ENCODE measurements at regions not wholly inside any gene's neighbourhood (a gene's known extent, or its start where the extent isn't known, plus 50 kb on each side); places are given as distances from the start of the nearest gene placed in this dataset.

DNA sequence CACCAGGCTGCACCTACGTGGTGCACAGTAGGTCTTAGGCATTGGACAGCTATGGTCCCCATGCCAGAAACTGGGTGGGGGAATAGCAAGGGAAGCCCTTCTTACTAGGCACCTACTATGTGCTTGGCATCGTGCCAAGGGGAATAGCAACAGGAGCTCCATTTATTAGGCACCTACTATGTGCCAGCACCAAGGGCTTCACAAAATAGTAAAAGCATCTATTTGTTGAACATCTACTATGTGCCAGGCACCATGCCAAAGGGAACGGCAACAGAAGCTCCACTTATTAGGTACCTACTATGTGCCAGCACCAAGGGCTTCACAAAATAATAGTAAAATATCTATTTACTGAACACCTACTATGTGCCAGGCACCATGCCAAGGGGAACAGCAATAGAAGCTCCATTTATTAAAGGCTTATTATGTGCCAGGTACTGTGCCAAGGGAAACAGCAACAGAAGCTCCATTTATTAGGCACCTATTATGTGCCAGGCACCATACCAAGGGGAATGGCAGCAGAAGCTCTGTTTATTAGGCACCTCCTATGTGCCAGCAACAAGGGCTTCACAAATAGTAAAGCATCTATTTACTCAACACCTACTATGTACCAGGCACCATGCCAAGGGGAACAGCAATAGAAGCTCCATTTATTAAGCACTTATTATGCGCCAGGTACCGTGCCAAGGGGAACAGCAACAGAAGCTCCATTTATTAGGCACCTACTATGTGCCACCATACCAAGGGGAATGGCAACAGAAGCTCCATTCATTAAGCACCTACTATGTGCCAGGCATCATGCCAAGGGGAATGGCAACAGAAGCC lies 108.5 kb downstream of the PTPRS start:
- TF ChIP-seq, protein P1, sequence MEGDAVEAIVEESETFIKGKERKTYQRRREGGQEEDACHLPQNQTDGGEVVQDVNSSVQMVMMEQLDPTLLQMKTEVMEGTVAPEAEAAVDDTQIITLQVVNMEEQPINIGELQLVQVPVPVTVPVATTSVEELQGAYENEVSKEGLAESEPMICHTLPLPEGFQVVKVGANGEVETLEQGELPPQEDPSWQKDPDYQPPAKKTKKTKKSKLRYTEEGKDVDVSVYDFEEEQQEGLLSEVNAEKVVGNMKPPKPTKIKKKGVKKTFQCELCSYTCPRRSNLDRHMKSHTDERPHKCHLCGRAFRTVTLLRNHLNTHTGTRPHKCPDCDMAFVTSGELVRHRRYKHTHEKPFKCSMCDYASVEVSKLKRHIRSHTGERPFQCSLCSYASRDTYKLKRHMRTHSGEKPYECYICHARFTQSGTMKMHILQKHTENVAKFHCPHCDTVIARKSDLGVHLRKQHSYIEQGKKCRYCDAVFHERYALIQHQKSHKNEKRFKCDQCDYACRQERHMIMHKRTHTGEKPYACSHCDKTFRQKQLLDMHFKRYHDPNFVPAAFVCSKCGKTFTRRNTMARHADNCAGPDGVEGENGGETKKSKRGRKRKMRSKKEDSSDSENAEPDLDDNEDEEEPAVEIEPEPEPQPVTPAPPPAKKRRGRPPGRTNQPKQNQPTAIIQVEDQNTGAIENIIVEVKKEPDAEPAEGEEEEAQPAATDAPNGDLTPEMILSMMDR (IDR thresholded peaks at IDR 0.05), result no peak
- no peak overlapping the region for H3K4me3 Mint-ChIP-seq
- H3K27me3 Mint-ChIP-seq (ENCODE audit: insufficient read depth), result no peaks in the 10 kb centered on the region
- H3K4me1 Mint-ChIP-seq (ENCODE audit: low read depth), result no peaks in the 10 kb centered on the region
- H3K9me3 Mint-ChIP-seq, result no peaks in the 10 kb centered on the region
- DNase-seq, result no peak
- H3K27ac Mint-ChIP-seq, result no peak overlapping the region
- peaks cover 10% of the 10 kb centered on the region; the same call in 1 of the 2 replicates for H3K36me3 Mint-ChIP-seq (ENCODE audit: low read depth)

DNA sequence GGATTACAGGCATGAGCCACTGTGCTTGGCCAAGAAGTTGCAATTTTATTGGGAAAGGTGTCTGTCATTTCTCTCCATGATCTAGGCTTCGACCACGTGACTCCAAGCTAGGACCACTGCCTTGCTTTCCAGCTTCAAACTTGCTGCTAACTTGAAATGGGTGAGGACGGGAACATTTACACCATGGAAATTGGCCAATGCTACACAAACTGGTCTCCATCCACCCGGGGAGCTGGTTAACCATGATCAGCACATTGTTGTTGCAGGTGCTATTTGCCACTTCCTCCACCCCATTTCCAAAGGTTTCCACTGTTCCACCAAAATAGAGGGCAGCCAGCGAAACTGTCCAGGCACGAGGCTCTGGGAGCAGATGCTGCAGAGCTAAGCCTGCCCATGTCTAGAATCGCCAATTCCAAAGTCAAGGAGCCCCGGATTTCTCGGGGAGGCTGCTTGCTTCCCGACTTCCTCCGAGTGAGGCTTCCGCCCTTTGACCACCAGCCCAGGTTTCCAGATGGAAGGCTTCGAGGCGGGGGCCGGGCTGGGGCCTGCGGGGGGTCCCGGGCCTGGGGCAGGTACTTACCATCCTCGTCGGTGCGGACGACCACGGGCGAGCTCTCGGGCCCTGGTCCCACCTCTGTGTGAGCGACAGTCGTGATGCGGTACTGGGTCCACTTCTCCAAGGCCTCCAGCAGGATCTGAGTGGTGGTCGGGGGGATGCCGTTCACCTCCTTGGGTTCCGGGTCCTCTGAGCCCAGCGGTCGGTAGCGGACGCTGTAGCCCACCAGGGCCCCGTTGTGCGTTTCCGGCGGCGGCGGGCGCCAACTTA lies 109.7 kb downstream of the PTPRS start:
- H3K27me3 Mint-ChIP-seq (ENCODE audit: insufficient read depth), result no peaks in the 10 kb centered on the region
- H3K9me3 Mint-ChIP-seq, result no peaks in the 10 kb centered on the region
- peaks cover 5% of the 10 kb centered on the region; the same call in 1 of the 2 replicates for H3K36me3 Mint-ChIP-seq (ENCODE audit: low read depth)
- no peak overlapping the region for H3K4me3 Mint-ChIP-seq
- no peaks in the 10 kb centered on the region for H3K4me1 Mint-ChIP-seq (ENCODE audit: low read depth)
- DNase-seq, result no peak
- TF ChIP-seq, protein P1 (IDR thresholded peaks at IDR 0.05), result no peak
- H3K27ac Mint-ChIP-seq, result no peak overlapping the region

DNA sequence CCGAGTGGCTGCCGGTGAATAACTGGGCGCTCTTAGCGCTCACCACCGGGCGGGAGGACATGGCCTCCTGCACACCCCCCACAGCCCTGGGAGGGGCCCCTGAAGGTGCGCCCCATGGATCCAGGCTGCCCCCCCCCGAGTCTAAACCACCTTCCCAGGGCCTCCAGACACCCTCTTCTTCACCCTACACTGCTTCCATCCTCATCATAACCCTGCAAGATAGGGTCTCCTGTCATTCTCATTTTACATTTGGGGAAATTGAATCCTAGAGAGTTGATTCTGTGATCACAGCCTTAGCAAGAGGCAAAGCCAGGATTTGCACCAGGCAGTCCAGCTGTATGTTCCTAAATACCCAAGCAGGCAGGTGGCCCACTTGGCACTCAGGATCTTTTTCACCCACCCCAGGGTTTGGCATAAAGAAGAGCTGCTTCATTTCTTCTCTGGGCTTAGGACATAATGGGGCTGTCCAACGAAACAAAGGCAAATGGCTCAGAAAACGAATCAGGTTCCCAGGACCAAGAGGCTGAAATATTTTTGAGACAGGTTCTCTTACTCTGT lies 110.8 kb downstream of the PTPRS start:
- Mint-ChIP-seq H3K27ac (no peak overlapping the region), H3K9me3 (no peaks in the 10 kb centered on the region), H3K27me3 (ENCODE audit: insufficient read depth) (no peaks in the 10 kb centered on the region), H3K4me3 (no peak overlapping the region), H3K4me1 (ENCODE audit: low read depth) (no peaks in the 10 kb centered on the region), H3K36me3 (ENCODE audit: low read depth) (peaks cover 5% of the 10 kb centered on the region; the same call in 1 of the 2 replicates)
- DNase-seq, result no peak
- TF ChIP-seq, protein P1 (IDR thresholded peaks at IDR 0.05), result no peak

DNA sequence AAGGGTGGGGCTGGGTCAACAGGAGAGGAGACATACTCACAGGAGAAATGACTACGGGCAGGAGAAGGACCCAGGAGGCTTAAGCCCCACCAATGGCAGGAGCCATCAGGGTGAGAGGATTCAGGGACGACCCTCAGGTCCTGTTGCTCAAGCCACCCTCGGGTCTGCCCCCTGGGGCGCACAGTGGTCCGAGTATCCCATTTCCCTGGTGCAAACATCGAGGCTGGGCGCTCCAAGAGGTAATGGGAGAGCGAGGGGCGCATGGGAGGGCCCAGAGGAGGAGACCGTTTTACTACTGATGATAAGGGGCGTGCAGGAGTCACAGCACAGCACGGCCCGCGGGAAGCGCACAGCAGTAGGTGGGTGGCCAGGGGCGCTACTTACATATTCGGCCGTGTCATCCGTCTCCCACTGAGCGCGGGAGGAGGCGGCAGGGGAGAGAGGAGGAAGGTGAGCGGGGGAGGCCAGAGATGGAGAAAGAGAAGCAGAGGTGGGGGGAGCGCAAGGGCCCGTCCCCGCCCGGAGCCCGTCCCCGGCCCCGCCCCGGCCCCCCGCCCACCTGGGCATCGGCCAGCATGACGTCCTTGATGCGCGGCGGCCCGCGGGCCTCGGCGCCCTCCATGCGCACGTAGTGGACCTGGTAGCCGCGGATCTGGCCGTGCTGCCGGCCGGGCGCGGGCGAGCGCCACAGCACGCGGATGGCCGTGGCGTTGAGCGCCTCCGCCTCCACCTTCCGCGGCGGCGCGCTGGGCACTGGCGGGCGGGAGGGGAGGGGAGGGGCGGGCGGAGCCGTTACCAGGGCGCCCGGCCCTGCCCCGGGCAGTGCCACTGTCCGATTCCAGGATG lies 111.5 kb downstream of the PTPRS start:
- no peak overlapping the region for H3K4me3 Mint-ChIP-seq
- H3K36me3 Mint-ChIP-seq (ENCODE audit: low read depth), result peaks cover 5% of the 10 kb centered on the region; the same call in 1 of the 2 replicates
- no peaks in the 10 kb centered on the region for H3K9me3 Mint-ChIP-seq
- no peaks in the 10 kb centered on the region for H3K4me1 Mint-ChIP-seq (ENCODE audit: low read depth)
- no peak overlapping the region for H3K27ac Mint-ChIP-seq
- H3K27me3 Mint-ChIP-seq (ENCODE audit: insufficient read depth), result no peaks in the 10 kb centered on the region
- TF ChIP-seq, protein P1 (IDR thresholded peaks at IDR 0.05), result no peak
- no peak for DNase-seq

DNA sequence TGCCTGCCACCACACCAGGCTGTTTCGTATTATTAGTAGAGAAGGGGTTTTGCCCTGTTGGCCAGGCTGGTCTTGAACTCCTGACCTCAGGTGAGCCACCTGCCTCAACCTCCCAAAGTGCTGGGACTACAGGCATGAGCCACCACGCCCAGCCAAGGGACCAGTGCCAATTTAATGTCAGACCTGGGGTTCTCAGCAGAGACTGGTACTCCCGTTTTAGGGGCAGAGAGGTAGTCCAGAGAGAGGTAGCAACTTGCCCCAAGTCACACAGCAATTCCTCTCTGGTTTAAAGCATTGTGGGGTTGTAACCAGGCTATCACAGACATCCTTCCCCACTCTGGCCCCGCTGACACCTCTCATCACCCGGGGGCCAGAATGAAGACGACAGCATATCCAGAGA lies 112.1 kb downstream of the PTPRS start:
- TF ChIP-seq, protein P1 (IDR thresholded peaks at IDR 0.05), result no peak
- H3K9me3 Mint-ChIP-seq, result no peaks in the 10 kb centered on the region
- peaks cover 5% of the 10 kb centered on the region; the same call in 1 of the 2 replicates for H3K36me3 Mint-ChIP-seq (ENCODE audit: low read depth)
- H3K27me3 Mint-ChIP-seq (ENCODE audit: insufficient read depth), result no peaks in the 10 kb centered on the region
- no peak for DNase-seq
- H3K4me3 Mint-ChIP-seq, result no peak overlapping the region
- H3K27ac Mint-ChIP-seq, result no peak overlapping the region
- no peaks in the 10 kb centered on the region for H3K4me1 Mint-ChIP-seq (ENCODE audit: low read depth)
